Panc1 (cell line): ENCODE measurements at regions not wholly inside any gene's neighbourhood (a gene's known extent, or its start where the extent isn't known, plus 50 kb on each side); places are given as distances from the start of the nearest gene placed in this dataset.

ENCODE experiments used
- ATAC-seq: fragments of 200-7000 bp; cut with Tn5 transposase; 2 replicates; pipeline ENCODE4 v1.9.1; 2020; ENCODE audit warnings: mild to moderate bottlenecking, moderate library complexity
- BruUV-seq: library from RNA; stranded (reverse); fragments of 400-500 nt; replicated peaks from 2 replicates; lab custom pipeline; 2021; lab: Mats Ljungman, UMichigan
- CTCF ChIA-PET: fragments of 300-600 bp; sonication (Branson Sonifier 250); formaldehyde crosslinking; loops from one replicate; lab custom pipeline; 2022; ENCODE audit warnings: antibody characterized with exemption; lab: Charles Lee
- POLR2A ChIA-PET: fragments of 300-600 bp; sonication (Branson Sonifier 250); formaldehyde crosslinking; loops from one replicate; lab custom pipeline; 2022; ENCODE audit warnings: antibody characterized with exemption; lab: Charles Lee
- DNase-seq: peaks from one replicate; pipeline ENCODE4 v3.0.0-alpha.2; 2010; ENCODE audit warnings: low read depth, low spot score
- H3K27ac ChIP-seq: 2 replicates; pipeline ENCODE4 v1.5.1; 2011; ENCODE audit warnings: mild to moderate bottlenecking, low read length, inconsistent platforms
- H3K27me3 ChIP-seq: fragments of 200-500 bp; sonication (Bioruptor generic); 2 replicates; pipeline ENCODE4 v1.6.0; 2014; ENCODE audit warnings: low read length, inconsistent platforms; ENCODE audit not compliant: control insufficient read depth, insufficient read depth
- H3K36me3 ChIP-seq: fragments of 200-500 bp; sonication (Bioruptor generic); 2 replicates; pipeline ENCODE4 v1.5.1; 2014; ENCODE audit warnings: inconsistent platforms, mild to moderate bottlenecking, low read length, moderate library complexity; ENCODE audit not compliant: control insufficient read depth, insufficient read depth
- H3K4me1 ChIP-seq: 2 replicates; pipeline ENCODE4 v1.5.1; 2011; ENCODE audit warnings: inconsistent platforms, mild to moderate bottlenecking, low read length, moderate library complexity; ENCODE audit not compliant: control insufficient read depth, insufficient read depth
- H3K4me3 ChIP-seq, 2 experiments: 2 replicates each; pipeline ENCODE4 v1.5.1; 2011 to 2012; ENCODE audit warnings: low read depth in 2 of 2, low read length in 2 of 2, mild to moderate bottlenecking in 2 of 2, inconsistent platforms in 1 of 2, moderate library complexity in 1 of 2
- H3K9me3 ChIP-seq: fragments of 200-500 bp; sonication (Bioruptor generic); 2 replicates; pipeline ENCODE4 v1.5.1; 2014; ENCODE audit warnings: low read depth, mild to moderate bottlenecking, inconsistent platforms, low read length, moderate library complexity; ENCODE audit not compliant: control insufficient read depth, insufficient read depth
- CTCF ChIP-seq: fragments of 450-650 bp; IDR thresholded peaks from 2 replicates; pipeline ENCODE4 v1.5.1; 2017; ENCODE audit warnings: mild to moderate bottlenecking
- POLR2AphosphoS5 ChIP-seq: IDR thresholded peaks from 2 replicates; pipeline ENCODE4 v1.6.1; 2012; ENCODE audit warnings: mild to moderate bottlenecking, low read depth, low read length, moderate library complexity
- REST ChIP-seq, 2 experiments: IDR thresholded peaks; 2 replicates each; pipeline ENCODE4 v1.6.1; 2011 to 2012; ENCODE audit warnings: low read depth in 2 of 2, control low read depth in 1 of 2, low read length in 1 of 2, mild to moderate bottlenecking in 1 of 2, moderate library complexity in 1 of 2; ENCODE audit not compliant: insufficient read depth in 1 of 2
- SIN3A ChIP-seq: IDR thresholded peaks from 2 replicates; pipeline ENCODE4 v1.6.1; 2012; ENCODE audit warnings: low read depth, mild to moderate bottlenecking, low read length, moderate library complexity, borderline replicate concordance; ENCODE audit not compliant: insufficient read depth
- TCF7L2 ChIP-seq: IDR thresholded peaks from 2 replicates; pipeline ENCODE4 v1.6.1; 2011; ENCODE audit warnings: mild to moderate bottlenecking, low read depth, low read length, inconsistent platforms
- in situ Hi-C: cut with HindIII; loops from 2 replicates; pipeline ENCODE4 v1.10.0; 2016; ENCODE audit warnings: low sequenced_read_pairs, low pct_unique_long_range_greater_than_20kb
- intact Hi-C: fragments of 100-400 bp; cut with micrococcal nuclease; formaldehyde crosslinking; loops from one replicate; pipeline ENCODE4 v1.10.0; 2022; ENCODE audit not compliant: unreplicated experiment

- no peak for DNase-seq
- no peak for ATAC-seq
- no peak overlapping the region for H3K4me3 ChIP-seq
- POLR2A ChIA-PET = no interaction called here
- CTCF ChIA-PET = no interaction called here
- intact Hi-C loops (no loop called here), in situ Hi-C loops (no loop called here)
- no peak for TF ChIP-seq TCF7L2
- TF ChIP-seq REST (IDR thresholded peaks at IDR 0.05; ENCODE audit: insufficient read depth in 1 of 2, low read depth in 2 of 2, low read length in 1 of 2) = no peak
- TF ChIP-seq CTCF = no peak
- no peak for TF ChIP-seq POLR2AphosphoS5
- TF ChIP-seq SIN3A = no peak
- H3K36me3 ChIP-seq = no peaks in the 10 kb centered on the region
- H3K27ac ChIP-seq = no peak overlapping the region
- H3K9me3 ChIP-seq = no peaks in the 10 kb centered on the region
- no peaks in the 10 kb centered on the region; the same call in 1 of the 2 replicates for H3K27me3 ChIP-seq
- no peaks in the 10 kb centered on the region for H3K4me1 ChIP-seq
- no TSS peak for BruUV-seq
Measured at GRCh38 chr5:2603272-2603575, 148.3 kb downstream of the IRX2 start.

- CTCF ChIA-PET = no interaction called here
- POLR2A ChIA-PET = no interaction called here
- H3K4me1 ChIP-seq = no peaks in the 10 kb centered on the region
- H3K4me3 ChIP-seq = no peak overlapping the region
- H3K9me3 ChIP-seq = no peaks in the 10 kb centered on the region
- H3K27me3 ChIP-seq = no peaks in the 10 kb centered on the region; the same call in 1 of the 2 replicates
- no peak for ATAC-seq
- intact Hi-C loops (no loop called here), in situ Hi-C loops (no loop called here)
- no peak for DNase-seq
- no peak for TF ChIP-seq POLR2AphosphoS5
- no peak for TF ChIP-seq CTCF
- TF ChIP-seq REST (IDR thresholded peaks at IDR 0.05; ENCODE audit: insufficient read depth in 1 of 2, low read depth in 2 of 2, low read length in 1 of 2) = no peak
- no peak for TF ChIP-seq TCF7L2
- no peak for TF ChIP-seq SIN3A
- no TSS peak for BruUV-seq
- H3K36me3 ChIP-seq = no peaks in the 10 kb centered on the region
- no peak overlapping the region for H3K27ac ChIP-seq
Measured at GRCh38 chr5:2602451-2603271, 148.8 kb downstream of the IRX2 start.
